GM12878 (cell line): ENCODE measurements at regions not wholly inside any gene's neighbourhood (a gene's known extent, or its start where the extent isn't known, plus 50 kb on each side); places are given as distances from the start of the nearest gene placed in this dataset.

ENCODE experiments used
- ATAC-seq: fragments of 200-7000 bp; cut with Tn5 transposase; 3 replicates; pipeline ENCODE4 v1.9.1; 2020; ENCODE audit warnings: mild to moderate bottlenecking, moderate library complexity
- BruUV-seq: library from RNA; stranded (reverse); fragments of 400-500 nt; replicated peaks from 2 replicates; lab custom pipeline; 2021; lab: Mats Ljungman, UMichigan
- CTCF ChIA-PET: fragments of 300-600 bp; sonication (Branson Sonifier 250); formaldehyde crosslinking; extraction: SDS; loops from one replicate; lab custom pipeline; 2021; ENCODE audit warnings: inconsistent platforms; lab: Yijun Ruan, JAX
- POLR2A ChIA-PET: fragments of 350-600 bp; formaldehyde crosslinking; extraction: SDS; loops from one replicate; lab custom pipeline; 2021; ENCODE audit warnings: inconsistent platforms; lab: Charles Lee
- RAD21 ChIA-PET: fragments of 300-600 bp; sonication (Branson Sonifier 250); formaldehyde crosslinking; loops from one replicate; lab custom pipeline; 2023; ENCODE audit warnings: antibody characterized with exemption; ENCODE audit not compliant: unreplicated experiment; lab: Charles Lee
- SMC1A ChIA-PET: fragments of 300-600 bp; sonication (Branson Sonifier 250); formaldehyde crosslinking; loops from one replicate; lab custom pipeline; 2023; ENCODE audit not compliant: unreplicated experiment, uncharacterized antibody; lab: Charles Lee
- DNase-seq: peaks from one replicate; pipeline ENCODE4 v3.0.0-alpha.2; 2011; ENCODE audit warnings: low read depth, low spot score
- FAIRE-seq: peaks from 3 replicates; lab custom pipeline; 2011; peaks lifted over from hg19 to GRCh38; lab: Jason Lieb, UNC
- H2AFZ ChIP-seq: 2 replicates; pipeline ENCODE4 v1.6.0; 2011; ENCODE audit warnings: low read depth, low read length, control low read depth; ENCODE audit not compliant: control insufficient read depth
- H3K27ac ChIP-seq: 2 replicates; pipeline ENCODE4 v1.5.1; 2011; ENCODE audit warnings: control low read depth; ENCODE audit not compliant: control insufficient read depth, insufficient read depth
- H3K27me3 ChIP-seq, 2 experiments: replicated peaks in 1 of 2; 2 replicates each; pipeline versions ENCODE4 v1.6.0 to v1.6.1; 2011; ENCODE audit warnings: low read length in 1 of 2; ENCODE audit not compliant: control insufficient read depth in 2 of 2, insufficient read depth in 2 of 2
- H3K36me3 ChIP-seq, 2 experiments: 2 replicates each; pipeline ENCODE4 v1.5.1; 2011; ENCODE audit warnings: low read length in 1 of 2; ENCODE audit not compliant: control insufficient read depth in 2 of 2, insufficient read depth in 2 of 2
- H3K4me1 ChIP-seq: 2 replicates; pipeline ENCODE4 v1.6.1; 2011; ENCODE audit warnings: mild to moderate bottlenecking, low read length, moderate library complexity, mixed read lengths; ENCODE audit not compliant: control insufficient read depth, insufficient read depth
- H3K4me2 ChIP-seq: 2 replicates; pipeline ENCODE4 v1.6.0; 2011; ENCODE audit warnings: control low read depth; ENCODE audit not compliant: control insufficient read depth, insufficient read depth
- H3K4me3 ChIP-seq: fragments of 200-600 bp; sonication (generic); 2 replicates; pipeline ENCODE4 v1.5.1; 2016
- H3K79me2 ChIP-seq: 2 replicates; pipeline ENCODE4 v1.6.0; 2011; ENCODE audit warnings: low read length; ENCODE audit not compliant: control insufficient read depth, insufficient read depth
- H3K9ac ChIP-seq: 2 replicates; pipeline ENCODE4 v1.8.0; 2011; ENCODE audit warnings: low read length, control low read depth, mixed read lengths; ENCODE audit not compliant: control insufficient read depth, insufficient read depth
- H3K9me3 ChIP-seq: replicated peaks from 3 replicates; pipeline ENCODE4 v1.5.1; 2011; ENCODE audit warnings: mild to moderate bottlenecking, low read length; ENCODE audit not compliant: control insufficient read depth, insufficient read depth
- H4K20me1 ChIP-seq: 2 replicates; pipeline ENCODE4 v1.6.0; 2011; ENCODE audit not compliant: control insufficient read depth, insufficient read depth
- WGBS: methylation state at CpG from one replicate; pipeline ENCODE4 v1.1.6; 2016; ENCODE audit warnings: low lambda C conversion rate; ENCODE audit not compliant: insufficient replicate concordance, insufficient coverage; ENCODE audit errors: missing lambda C conversion rate; 5-methylcytosine and 5-hydroxymethylcytosine counted together
- in situ Hi-C: fragments of 300-500 bp; cut with MboI; formaldehyde crosslinking; loops from 9 replicates; pipeline ENCODE4 v1.14.3; 2018; ENCODE audit warnings: mixed read lengths
- intact Hi-C: fragments of 100-400 bp; cut with micrococcal nuclease; formaldehyde crosslinking; loops from one replicate; pipeline ENCODE4 v1.14.2; 2022; ENCODE audit not compliant: unreplicated experiment
- TF ChIP-seq, protein P1 (sequence below): IDR thresholded peaks from 2 replicates; pipeline ENCODE4 v1.6.1; 2012; ENCODE audit warnings: mild to moderate bottlenecking, low read depth, low read length
- TF ChIP-seq, protein P2 (sequence below): IDR thresholded peaks from 2 replicates; pipeline ENCODE4 v1.6.1; 2012; ENCODE audit warnings: low read length, inconsistent platforms

GRCh38 chr11:112734207-112734606, 227.0 kb upstream of the NCAM1 start:
- TF ChIP-seq, protein P1, sequence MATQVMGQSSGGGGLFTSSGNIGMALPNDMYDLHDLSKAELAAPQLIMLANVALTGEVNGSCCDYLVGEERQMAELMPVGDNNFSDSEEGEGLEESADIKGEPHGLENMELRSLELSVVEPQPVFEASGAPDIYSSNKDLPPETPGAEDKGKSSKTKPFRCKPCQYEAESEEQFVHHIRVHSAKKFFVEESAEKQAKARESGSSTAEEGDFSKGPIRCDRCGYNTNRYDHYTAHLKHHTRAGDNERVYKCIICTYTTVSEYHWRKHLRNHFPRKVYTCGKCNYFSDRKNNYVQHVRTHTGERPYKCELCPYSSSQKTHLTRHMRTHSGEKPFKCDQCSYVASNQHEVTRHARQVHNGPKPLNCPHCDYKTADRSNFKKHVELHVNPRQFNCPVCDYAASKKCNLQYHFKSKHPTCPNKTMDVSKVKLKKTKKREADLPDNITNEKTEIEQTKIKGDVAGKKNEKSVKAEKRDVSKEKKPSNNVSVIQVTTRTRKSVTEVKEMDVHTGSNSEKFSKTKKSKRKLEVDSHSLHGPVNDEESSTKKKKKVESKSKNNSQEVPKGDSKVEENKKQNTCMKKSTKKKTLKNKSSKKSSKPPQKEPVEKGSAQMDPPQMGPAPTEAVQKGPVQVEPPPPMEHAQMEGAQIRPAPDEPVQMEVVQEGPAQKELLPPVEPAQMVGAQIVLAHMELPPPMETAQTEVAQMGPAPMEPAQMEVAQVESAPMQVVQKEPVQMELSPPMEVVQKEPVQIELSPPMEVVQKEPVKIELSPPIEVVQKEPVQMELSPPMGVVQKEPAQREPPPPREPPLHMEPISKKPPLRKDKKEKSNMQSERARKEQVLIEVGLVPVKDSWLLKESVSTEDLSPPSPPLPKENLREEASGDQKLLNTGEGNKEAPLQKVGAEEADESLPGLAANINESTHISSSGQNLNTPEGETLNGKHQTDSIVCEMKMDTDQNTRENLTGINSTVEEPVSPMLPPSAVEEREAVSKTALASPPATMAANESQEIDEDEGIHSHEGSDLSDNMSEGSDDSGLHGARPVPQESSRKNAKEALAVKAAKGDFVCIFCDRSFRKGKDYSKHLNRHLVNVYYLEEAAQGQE, result peak; percentile 90
- TF ChIP-seq, protein P2, sequence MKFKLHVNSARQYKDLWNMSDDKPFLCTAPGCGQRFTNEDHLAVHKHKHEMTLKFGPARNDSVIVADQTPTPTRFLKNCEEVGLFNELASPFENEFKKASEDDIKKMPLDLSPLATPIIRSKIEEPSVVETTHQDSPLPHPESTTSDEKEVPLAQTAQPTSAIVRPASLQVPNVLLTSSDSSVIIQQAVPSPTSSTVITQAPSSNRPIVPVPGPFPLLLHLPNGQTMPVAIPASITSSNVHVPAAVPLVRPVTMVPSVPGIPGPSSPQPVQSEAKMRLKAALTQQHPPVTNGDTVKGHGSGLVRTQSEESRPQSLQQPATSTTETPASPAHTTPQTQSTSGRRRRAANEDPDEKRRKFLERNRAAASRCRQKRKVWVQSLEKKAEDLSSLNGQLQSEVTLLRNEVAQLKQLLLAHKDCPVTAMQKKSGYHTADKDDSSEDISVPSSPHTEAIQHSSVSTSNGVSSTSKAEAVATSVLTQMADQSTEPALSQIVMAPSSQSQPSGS, result no peak
- H3K27ac ChIP-seq, result no peak overlapping the region
- no peak overlapping the region for H3K9ac ChIP-seq
- intact Hi-C loops (no loop called here), in situ Hi-C loops (no loop called here)
- CTCF ChIA-PET, result no interaction called here
- H3K27me3 ChIP-seq, result no peaks in the 10 kb centered on the region; a peak in 1 of 4 replicates
- no TSS peak for BruUV-seq
- ATAC-seq (no peak), DNase-seq (no peak), FAIRE-seq (no peak)
- H3K4me1 ChIP-seq, result peaks cover 3% of the 10 kb centered on the region; the same call in 1 of the 2 replicates
- H3K4me2 ChIP-seq, result no peak overlapping the region
- no peak overlapping the region for H3K4me3 ChIP-seq
- RAD21 ChIA-PET, result no interaction called here
- no peaks in the 10 kb centered on the region for H3K79me2 ChIP-seq
- H4K20me1 ChIP-seq, result no peaks in the 10 kb centered on the region
- H2AFZ ChIP-seq, result no peak overlapping the region
- POLR2A ChIA-PET, result no interaction called here
- SMC1A ChIA-PET, result interaction anchor here (0.7 to 1.6 kb wide), 2 partner anchors 101 to 149 kb away, joined by 3 read pairs; no protein-coding TSS in a partner anchor
- no peaks in the 10 kb centered on the region; the same call in 2 of the 3 replicates for H3K9me3 ChIP-seq
- 4% methylated on average over 3 of the region's 3 CpGs for WGBS
- H3K36me3 ChIP-seq, result no peaks in the 10 kb centered on the region
